ENCODE measurements at regions not wholly inside any gene's neighbourhood (a gene's known extent, or its start where the extent isn't known, plus 50 kb on each side); places are given as distances from the start of the nearest gene placed in this dataset.

DNA sequence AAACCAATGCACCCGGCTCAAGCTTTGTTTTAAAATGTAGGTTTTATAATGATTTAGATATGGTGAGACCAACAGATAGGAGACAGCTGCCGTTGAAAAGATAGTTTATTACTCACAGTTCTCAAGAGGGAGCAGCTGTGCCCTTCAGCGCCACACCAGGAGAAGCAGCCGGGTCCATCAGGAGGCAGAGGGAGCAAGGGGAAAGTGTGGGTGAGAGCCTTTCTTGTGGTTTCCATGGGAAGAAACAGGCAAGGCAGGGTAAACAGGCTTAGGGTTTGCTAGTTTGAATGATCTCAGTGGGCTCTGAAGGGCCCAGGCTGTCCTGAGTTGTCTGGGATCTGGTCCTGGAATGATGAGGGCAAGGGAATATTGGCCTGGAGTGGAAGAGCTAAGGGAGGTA is 117.7 kb upstream of the PLCB4 start:
- TF ChIP-seq, protein P1, sequence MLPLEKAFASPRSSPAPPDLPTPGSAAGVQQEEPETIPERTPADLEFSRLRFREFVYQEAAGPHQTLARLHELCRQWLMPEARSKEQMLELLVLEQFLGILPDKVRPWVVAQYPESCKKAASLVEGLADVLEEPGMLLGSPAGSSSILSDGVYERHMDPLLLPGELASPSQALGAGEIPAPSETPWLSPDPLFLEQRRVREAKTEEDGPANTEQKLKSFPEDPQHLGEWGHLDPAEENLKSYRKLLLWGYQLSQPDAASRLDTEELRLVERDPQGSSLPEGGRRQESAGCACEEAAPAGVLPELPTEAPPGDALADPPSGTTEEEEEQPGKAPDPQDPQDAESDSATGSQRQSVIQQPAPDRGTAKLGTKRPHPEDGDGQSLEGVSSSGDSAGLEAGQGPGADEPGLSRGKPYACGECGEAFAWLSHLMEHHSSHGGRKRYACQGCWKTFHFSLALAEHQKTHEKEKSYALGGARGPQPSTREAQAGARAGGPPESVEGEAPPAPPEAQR (CRISPR knock-in tag; IDR thresholded peaks at IDR 0.05): no peak
- no peak for TF ChIP-seq ELF4 (CRISPR knock-in tag; IDR thresholded peaks at IDR 0.05; ENCODE audit: low read depth)

Measured in WTC11 (cell line).